ENCODE measurements at regions not wholly inside any gene's neighbourhood (a gene's known extent, or its start where the extent isn't known, plus 50 kb on each side); places are given as distances from the start of the nearest gene placed in this dataset.

- Mint-ChIP-seq H3K4me3 (no peak overlapping the region), H3K36me3 (ENCODE audit: low read depth) (no peaks in the 10 kb centered on the region), H3K9me3 (no peaks in the 10 kb centered on the region), H3K27ac (no peak overlapping the region), H3K4me1 (ENCODE audit: low read depth) (no peaks in the 10 kb centered on the region), H3K27me3 (peaks cover 41% of the 10 kb centered on the region)
- Histone ChIP-seq H3K4me1 (ENCODE audit: insufficient read depth, low read length) (no peaks in the 10 kb centered on the region), H3K27me3 (ENCODE audit: control insufficient read depth in 1 of 2, insufficient read depth in 2 of 2, low read length in 2 of 2) (peaks cover 8 to 11% of the 10 kb centered on the region in 2 experiments), H3K4me3 (ENCODE audit: low read length) (no peak overlapping the region), H3K27ac (ENCODE audit: low read depth in 1 of 2, low read length in 2 of 2) (no peak overlapping the region), H3K36me3 (ENCODE audit: insufficient read depth, low read length) (no peaks in the 10 kb centered on the region), H3K9me3 (ENCODE audit: control insufficient read depth in 1 of 2, insufficient read depth in 1 of 2, low read length in 2 of 2) (no peaks in the 10 kb centered on the region)
- ChIA-PET CTCF (no interaction called here), POLR2A (no interaction called here)
- no peak for TF ChIP-seq CTCF (IDR thresholded peaks at IDR 0.05)
- intact Hi-C loops (cut with DNase I, micrococcal nuclease), result no loop called here
- DNase-seq (no peak), ATAC-seq (ENCODE audit: poor library complexity) (no peak)
Measured at GRCh38 chr12:113762155-113762881, 203.8 kb downstream of the RBM19 start.

- Mint-ChIP-seq H3K4me3 (no peak overlapping the region), H3K27ac (no peak overlapping the region), H3K9me3 (no peaks in the 10 kb centered on the region), H3K4me1 (ENCODE audit: low read depth) (no peaks in the 10 kb centered on the region), H3K36me3 (ENCODE audit: low read depth) (no peaks in the 10 kb centered on the region), H3K27me3 (peaks cover 49% of the 10 kb centered on the region)
- no peak for TF ChIP-seq CTCF (IDR thresholded peaks at IDR 0.05)
- Histone ChIP-seq H3K4me1 (ENCODE audit: insufficient read depth, low read length) (no peaks in the 10 kb centered on the region), H3K27me3 (ENCODE audit: control insufficient read depth in 1 of 2, insufficient read depth in 2 of 2, low read length in 2 of 2) (peaks cover 8 to 11% of the 10 kb centered on the region in 2 experiments), H3K36me3 (ENCODE audit: insufficient read depth, low read length) (no peaks in the 10 kb centered on the region), H3K27ac (ENCODE audit: low read depth in 1 of 2, low read length in 2 of 2) (no peak overlapping the region), H3K4me3 (ENCODE audit: low read length) (no peak overlapping the region), H3K9me3 (ENCODE audit: control insufficient read depth in 1 of 2, insufficient read depth in 1 of 2, low read length in 2 of 2) (no peaks in the 10 kb centered on the region)
- intact Hi-C loops (cut with DNase I, micrococcal nuclease), result no loop called here
- POLR2A ChIA-PET, result no interaction called here
- ATAC-seq (ENCODE audit: poor library complexity), result no peak
- CTCF ChIA-PET, result no interaction called here
- DNase-seq, result no peak
Measured at GRCh38 chr12:113759135-113759534, 207.0 kb downstream of the RBM19 start.

- peaks cover 45% of the 10 kb centered on the region for H3K27me3 Mint-ChIP-seq
Measured at GRCh38 chr12:113758165-113758924, 207.8 kb downstream of the RBM19 start.

More at GRCh38 chr12:113758165-113758924, 207.8 kb downstream of the RBM19 start:
- Histone ChIP-seq H3K4me3 (ENCODE audit: low read length) (no peak overlapping the region), H3K36me3 (ENCODE audit: insufficient read depth, low read length) (no peaks in the 10 kb centered on the region), H3K27ac (ENCODE audit: low read depth in 1 of 2, low read length in 2 of 2) (no peak overlapping the region), H3K9me3 (ENCODE audit: control insufficient read depth in 1 of 2, insufficient read depth in 1 of 2, low read length in 2 of 2) (no peaks in the 10 kb centered on the region), H3K4me1 (ENCODE audit: insufficient read depth, low read length) (no peaks in the 10 kb centered on the region), H3K27me3 (ENCODE audit: control insufficient read depth in 1 of 2, insufficient read depth in 2 of 2, low read length in 2 of 2) (peaks cover 4 to 7% of the 10 kb centered on the region in 2 experiments)
- ATAC-seq (ENCODE audit: poor library complexity), result no peak
- no peak overlapping the region for H3K4me3 Mint-ChIP-seq
- intact Hi-C loops (cut with DNase I, micrococcal nuclease), result no loop called here
- ChIA-PET CTCF (no interaction called here), POLR2A (no interaction called here)
- no peaks in the 10 kb centered on the region for H3K9me3 Mint-ChIP-seq
- no peak for TF ChIP-seq CTCF (IDR thresholded peaks at IDR 0.05)
- H3K27ac Mint-ChIP-seq, result no peak overlapping the region
- no peak for DNase-seq
- H3K36me3 Mint-ChIP-seq (ENCODE audit: low read depth), result no peaks in the 10 kb centered on the region
- H3K4me1 Mint-ChIP-seq (ENCODE audit: low read depth), result no peaks in the 10 kb centered on the region
